ENCODE measurements at regions not wholly inside any gene's neighbourhood (a gene's known extent, or its start where the extent isn't known, plus 50 kb on each side); places are given as distances from the start of the nearest gene placed in this dataset.

- DNase-seq (ENCODE audit: extremely low read depth, low read depth): no peak
- no peak for TF ChIP-seq CTCF (IDR thresholded peaks at IDR 0.05; ENCODE audit: low read depth, low read length)
Observed at GRCh38 chr7:69042138-69042537, 556.1 kb upstream of the AUTS2 start.

- no peak for DNase-seq (ENCODE audit: extremely low read depth, low read depth)
- no peak for TF ChIP-seq CTCF (IDR thresholded peaks at IDR 0.05; ENCODE audit: low read depth, low read length)
Observed at GRCh38 chr7:69047151-69047754, 551.0 kb upstream of the AUTS2 start.

GRCh38 chr7:69049326-69049725 lies 548.9 kb upstream of the AUTS2 start:
- TF ChIP-seq CTCF (IDR thresholded peaks at IDR 0.05; ENCODE audit: low read depth, low read length): no peak
- DNase-seq (ENCODE audit: extremely low read depth, low read depth): no peak

GRCh38 chr7:69052447-69052846 lies 545.8 kb upstream of the AUTS2 start:
- TF ChIP-seq CTCF (IDR thresholded peaks at IDR 0.05; ENCODE audit: low read depth, low read length): no peak
- no peak for DNase-seq (ENCODE audit: extremely low read depth, low read depth)

DNA sequence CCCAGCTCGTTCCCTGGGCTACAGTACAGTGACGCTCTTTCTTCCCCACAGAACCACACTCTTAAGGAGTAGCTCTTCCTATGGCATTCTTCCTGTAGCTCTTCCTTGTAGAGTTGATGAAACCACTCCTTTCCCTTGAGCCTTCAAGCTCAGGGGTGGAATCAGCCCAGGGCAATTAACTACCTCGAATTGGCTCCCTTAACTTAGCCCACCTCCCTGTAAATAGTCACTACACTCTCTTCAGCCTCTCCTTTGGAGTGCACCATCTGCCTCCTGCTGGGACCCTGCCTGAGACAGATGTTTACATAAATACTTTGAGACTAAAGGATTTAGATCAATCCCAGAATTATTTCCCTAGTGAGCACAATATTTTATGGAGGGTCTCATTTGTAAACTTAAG lies 537.8 kb upstream of the AUTS2 start:
- DNase-seq (ENCODE audit: extremely low read depth, low read depth): no peak
- TF ChIP-seq CTCF (IDR thresholded peaks at IDR 0.05; ENCODE audit: low read depth, low read length): no peak

DNA sequence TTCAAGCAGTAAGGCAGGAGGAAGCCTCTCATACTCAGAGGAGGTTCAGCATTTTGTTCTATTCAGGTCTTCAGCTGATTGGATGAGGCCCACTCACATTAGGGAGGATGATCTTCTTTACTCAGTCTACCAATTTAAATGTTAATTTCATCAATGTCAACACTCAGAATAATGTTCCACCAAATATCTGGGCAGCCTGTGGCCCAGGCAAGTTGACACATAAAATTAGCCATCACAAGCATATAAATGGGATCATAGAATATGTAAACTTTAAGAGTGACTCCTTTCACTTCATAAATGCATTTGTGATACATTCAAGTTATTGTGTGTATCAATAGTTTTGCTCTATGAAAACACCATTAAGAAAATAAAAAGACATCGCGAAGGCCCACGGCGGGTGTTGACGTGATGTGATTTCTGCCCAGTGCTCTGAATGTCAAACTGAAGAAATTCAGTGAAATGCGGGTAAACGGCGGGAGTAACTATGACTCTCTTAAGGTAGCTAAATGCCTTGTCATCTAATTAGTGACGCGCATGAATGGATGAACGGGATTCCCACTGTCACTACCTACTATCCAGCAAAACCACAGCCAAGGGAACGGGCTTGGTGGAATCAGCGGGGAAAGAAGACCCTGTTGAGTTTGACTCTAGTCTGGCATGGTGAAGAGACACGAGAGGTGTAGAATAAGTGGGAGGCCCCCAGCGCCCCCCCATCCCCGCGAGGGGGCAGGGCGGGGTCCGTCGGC lies 536.1 kb upstream of the AUTS2 start:
- no peak for TF ChIP-seq CTCF (IDR thresholded peaks at IDR 0.05; ENCODE audit: low read depth, low read length)
- DNase-seq (ENCODE audit: extremely low read depth, low read depth): no peak

DNA sequence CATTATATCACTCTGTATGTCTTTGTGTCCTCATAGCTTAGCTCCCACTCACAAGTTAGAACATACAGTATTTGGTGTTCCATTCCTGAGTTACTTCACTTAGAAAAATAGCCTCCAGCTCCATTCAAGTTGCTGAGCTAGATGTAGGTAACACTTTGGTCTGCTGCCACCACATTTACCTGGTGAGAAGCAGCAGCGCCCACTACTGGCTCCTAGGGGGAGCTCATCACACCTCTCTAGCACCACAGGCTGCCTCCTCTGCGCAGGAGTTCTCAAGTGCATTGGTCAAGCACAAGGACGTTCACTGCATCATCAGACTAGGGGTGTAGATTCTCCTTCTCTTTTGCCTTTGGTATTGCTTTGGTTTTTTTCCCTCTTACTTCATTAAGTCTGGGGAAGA lies 530.9 kb upstream of the AUTS2 start:
- no peak for TF ChIP-seq CTCF (IDR thresholded peaks at IDR 0.05; ENCODE audit: low read depth, low read length)
- no peak for DNase-seq (ENCODE audit: extremely low read depth, low read depth)

All from AG09319 (cell line).